ENCODE measurements at regions not wholly inside any gene's neighbourhood (a gene's known extent, or its start where the extent isn't known, plus 50 kb on each side); places are given as distances from the start of the nearest gene placed in this dataset.

GRCh38 chr3:162865466-162865865 is 1368.9 kb downstream of the OTOL1 start:
- no peak for DNase-seq (ENCODE audit: extremely low spot score)
- ChIA-PET CTCF (no interaction called here), POLR2A (no interaction called here)
- TF ChIP-seq CTCF (IDR thresholded peaks at IDR 0.05; ENCODE audit: control extremely low read depth, extremely low read depth, low read depth, missing control alignments) = no peak

- ChIA-PET POLR2A (no interaction called here), CTCF (no interaction called here)
- DNase-seq (ENCODE audit: extremely low spot score) = no peak
- TF ChIP-seq CTCF (IDR thresholded peaks at IDR 0.05; ENCODE audit: control extremely low read depth, extremely low read depth, low read depth, missing control alignments) = no peak
Measured at GRCh38 chr3:162879021-162879562, 1382.5 kb downstream of the OTOL1 start.

- no peak for TF ChIP-seq CTCF (IDR thresholded peaks at IDR 0.05; ENCODE audit: control extremely low read depth, extremely low read depth, low read depth, missing control alignments)
- ChIA-PET POLR2A (no interaction called here), CTCF (no interaction called here)
- DNase-seq (ENCODE audit: extremely low spot score) = no peak
Measured at GRCh38 chr3:162884373-162884772, 1387.8 kb downstream of the OTOL1 start.

- ChIA-PET CTCF (no interaction called here), POLR2A (no interaction called here)
- no peak for TF ChIP-seq CTCF (IDR thresholded peaks at IDR 0.05; ENCODE audit: control extremely low read depth, extremely low read depth, low read depth, missing control alignments)
- DNase-seq (ENCODE audit: extremely low spot score) = no peak
Measured at GRCh38 chr3:162892921-162893793, 1396.5 kb downstream of the OTOL1 start.

- no peak for DNase-seq (ENCODE audit: extremely low spot score)
- ChIA-PET POLR2A (no interaction called here), CTCF (no interaction called here)
- no peak for TF ChIP-seq CTCF (IDR thresholded peaks at IDR 0.05; ENCODE audit: control extremely low read depth, extremely low read depth, low read depth, missing control alignments)
Measured at GRCh38 chr3:162897291-162897690, 1400.7 kb downstream of the OTOL1 start.

GRCh38 chr3:162932503-162932902 is 1435.9 kb downstream of the OTOL1 start:
- no peak for TF ChIP-seq CTCF (IDR thresholded peaks at IDR 0.05; ENCODE audit: control extremely low read depth, extremely low read depth, low read depth, missing control alignments)
- no peak for DNase-seq (ENCODE audit: extremely low spot score)
- CTCF ChIA-PET = no interaction called here
- POLR2A ChIA-PET = no interaction called here
